Fibroblast of skin of back (primary cell): ENCODE measurements at regions not wholly inside any gene's neighbourhood (a gene's known extent, or its start where the extent isn't known, plus 50 kb on each side); places are given as distances from the start of the nearest gene placed in this dataset.
A peak's percentile ranks its signal among the peaks of the same experiment; 100 is the strongest.

Experiments used
- DNase-seq: peaks from one replicate; pipeline ENCODE4 v3.0.0-alpha.2; 2013

- no peak for DNase-seq
These were observed 286.4 kb downstream of the HACE1 start for GRCh38 chr6:104573350-104573749.

- no peak for DNase-seq
These were observed 286.8 kb downstream of the HACE1 start for GRCh38 chr6:104572901-104573300.

- DNase-seq: no peak
These were observed 293.3 kb downstream of the HACE1 start for GRCh38 chr6:104566411-104566810.

DNA sequence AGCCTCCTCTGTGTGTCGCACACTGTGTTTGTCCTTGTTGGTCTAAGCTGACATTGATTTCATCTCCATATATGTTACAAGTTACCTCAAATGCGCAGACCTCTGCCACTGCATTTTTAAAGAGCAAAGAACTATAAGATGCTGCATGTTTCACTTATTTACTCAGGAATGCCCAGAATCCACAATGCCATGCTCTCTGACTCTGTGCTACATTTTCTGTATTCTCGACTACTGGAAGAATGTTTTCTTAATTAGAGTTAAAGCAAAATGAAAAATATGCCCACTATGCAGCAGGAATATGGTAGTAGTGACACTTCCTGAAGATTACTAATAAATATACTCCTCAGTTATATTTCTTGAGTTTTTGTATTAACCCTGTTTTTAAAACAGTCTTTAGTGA is 296.4 kb downstream of the HACE1 start:
- peak; percentile 61 for DNase-seq

DNA sequence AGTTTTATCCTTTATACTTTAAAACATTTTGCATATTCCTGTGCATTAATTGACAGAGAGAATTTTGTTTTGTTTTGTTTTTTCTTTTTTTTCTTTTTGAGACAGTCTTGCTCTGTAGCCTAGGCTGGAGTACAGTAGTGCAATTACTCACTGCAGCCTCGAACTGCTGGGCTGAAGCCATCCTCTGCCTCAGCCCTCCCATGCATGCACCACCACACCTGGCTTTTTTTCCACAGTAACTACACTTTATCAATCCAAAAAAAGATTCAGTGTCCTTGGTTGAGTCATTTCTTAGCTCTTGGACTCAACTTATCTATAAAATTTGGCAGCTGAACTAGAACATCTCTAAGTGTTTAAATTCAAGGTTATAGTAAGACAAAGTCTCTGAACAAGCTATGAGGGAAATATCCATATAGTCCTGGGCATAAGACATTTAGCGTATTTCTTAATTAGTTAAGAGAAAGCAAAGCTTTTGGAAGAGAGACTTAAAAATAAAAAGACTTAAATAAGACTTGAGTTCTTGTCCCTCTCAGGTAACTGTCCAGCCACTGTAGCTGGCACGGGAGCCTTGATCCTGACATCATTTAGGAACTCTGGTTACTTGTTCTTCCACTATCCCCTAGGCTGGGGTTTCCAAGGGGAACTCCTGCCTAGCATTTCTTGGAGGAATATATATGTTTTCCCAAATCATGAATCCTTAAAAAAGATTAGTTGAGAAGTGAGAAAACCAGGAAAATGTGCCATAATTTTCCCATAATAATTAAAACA is 300.1 kb downstream of the HACE1 start:
- no peak for DNase-seq

- no peak for DNase-seq
These were observed 301.0 kb downstream of the HACE1 start for GRCh38 chr6:104558746-104559145.

DNA sequence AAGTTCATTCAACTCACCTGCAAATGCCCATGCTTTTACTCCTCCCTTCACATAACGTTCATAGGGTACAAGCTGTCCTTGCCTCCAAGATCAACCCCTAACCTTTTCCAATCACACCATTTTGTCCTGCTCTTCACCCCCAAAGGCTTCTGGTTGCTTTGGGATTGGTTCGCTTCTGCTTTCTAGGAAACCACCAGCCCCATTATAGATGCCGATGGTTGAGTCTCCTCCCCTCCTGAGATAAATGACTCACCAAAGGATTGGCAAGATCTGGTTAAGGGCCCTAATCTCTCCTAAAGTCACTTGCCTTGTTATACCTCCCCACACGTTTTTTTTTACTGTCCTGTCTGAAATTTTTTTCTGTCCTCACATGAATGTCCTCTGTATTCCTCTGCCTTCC is 311.4 kb downstream of the HACE1 start:
- DNase-seq: no peak

- no peak for DNase-seq
These were observed 318.3 kb downstream of the HACE1 start for GRCh38 chr6:104541411-104541810.

DNA sequence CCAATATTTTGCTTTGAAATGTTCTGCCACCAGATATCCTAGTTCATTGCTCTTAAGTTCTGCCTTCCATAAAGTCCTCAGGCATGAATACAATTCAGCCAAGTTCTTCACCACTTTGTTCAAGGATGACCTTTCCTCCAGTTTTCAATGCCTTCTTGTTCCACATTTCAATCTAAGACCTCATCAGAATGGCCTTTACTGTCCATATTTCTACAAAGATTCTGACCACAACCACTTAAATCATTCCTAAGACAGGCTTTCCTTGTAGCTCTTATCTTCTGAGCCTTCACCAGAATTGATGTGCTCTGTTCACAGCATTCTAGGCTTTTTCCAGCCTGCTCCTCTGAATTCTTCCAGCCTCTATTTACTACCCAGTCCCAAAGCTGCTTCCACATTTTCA is 319.0 kb downstream of the HACE1 start:
- peak; percentile 95 for DNase-seq

DNA sequence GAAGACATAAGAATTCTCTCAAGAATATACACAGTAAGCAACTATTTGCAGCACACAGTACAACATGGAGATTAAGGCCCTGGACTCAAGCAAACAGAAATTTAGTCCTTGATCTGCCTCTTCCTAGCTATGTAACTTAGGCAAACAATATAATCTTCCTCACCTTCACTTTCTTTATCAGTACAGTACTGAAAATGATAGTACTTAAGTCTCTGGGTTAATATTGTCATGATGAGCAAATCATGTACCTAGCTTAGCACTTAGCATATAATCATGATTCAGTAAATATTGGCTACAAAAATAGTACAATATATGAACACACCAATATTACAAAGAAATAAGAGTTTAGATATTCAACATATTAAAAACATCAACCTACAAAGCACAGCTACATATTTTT is 320.5 kb downstream of the HACE1 start:
- no peak for DNase-seq

GRCh38 chr6:104537872-104538271 is 321.8 kb downstream of the HACE1 start:
- DNase-seq: no peak

GRCh38 chr6:104537180-104537579 is 322.5 kb downstream of the HACE1 start:
- DNase-seq: peak; percentile 89

DNA sequence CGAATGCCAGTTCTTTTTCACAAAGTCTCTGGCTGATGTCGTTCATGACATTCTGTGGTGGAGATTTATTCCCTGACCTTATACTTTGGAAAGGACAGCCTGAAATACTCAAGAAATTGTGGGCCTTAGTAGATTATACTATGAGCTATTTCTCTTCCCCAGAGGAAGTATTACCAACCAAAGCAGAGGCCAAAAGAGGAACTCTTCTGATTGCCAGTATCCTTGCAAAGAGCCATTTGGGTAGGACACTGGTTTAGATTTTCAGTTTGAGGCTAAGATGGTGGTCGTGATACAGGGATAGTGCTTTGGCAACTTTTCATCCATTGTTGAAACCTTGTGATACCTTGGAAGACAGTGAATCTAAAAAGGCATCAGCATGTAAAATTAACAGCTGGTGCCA is 327.3 kb downstream of the HACE1 start:
- DNase-seq: no peak

DNA sequence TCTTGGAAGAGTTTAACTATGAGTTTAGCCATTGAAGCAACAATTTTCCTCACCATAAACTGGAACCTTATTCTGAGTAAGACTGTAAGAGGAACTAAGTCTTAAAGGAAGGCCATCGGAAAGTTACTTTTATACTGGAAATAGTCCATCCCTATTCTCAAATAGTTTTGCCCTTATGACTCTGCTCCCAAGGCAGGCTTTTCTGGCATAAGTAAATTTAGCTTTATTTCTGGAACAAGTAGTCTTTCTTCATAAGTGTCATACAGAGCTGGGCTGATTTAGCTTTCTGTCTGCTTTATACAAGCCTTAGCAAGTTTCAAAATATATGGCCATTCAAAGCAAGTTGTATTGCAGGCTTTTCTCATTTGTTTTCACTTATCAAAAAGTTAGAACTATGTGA is 328.1 kb downstream of the HACE1 start:
- no peak for DNase-seq

- DNase-seq: peak; percentile 59
These were observed 331.8 kb downstream of the HACE1 start for GRCh38 chr6:104527761-104528415.

GRCh38 chr6:104527311-104527710 is 332.4 kb downstream of the HACE1 start:
- no peak for DNase-seq

DNA sequence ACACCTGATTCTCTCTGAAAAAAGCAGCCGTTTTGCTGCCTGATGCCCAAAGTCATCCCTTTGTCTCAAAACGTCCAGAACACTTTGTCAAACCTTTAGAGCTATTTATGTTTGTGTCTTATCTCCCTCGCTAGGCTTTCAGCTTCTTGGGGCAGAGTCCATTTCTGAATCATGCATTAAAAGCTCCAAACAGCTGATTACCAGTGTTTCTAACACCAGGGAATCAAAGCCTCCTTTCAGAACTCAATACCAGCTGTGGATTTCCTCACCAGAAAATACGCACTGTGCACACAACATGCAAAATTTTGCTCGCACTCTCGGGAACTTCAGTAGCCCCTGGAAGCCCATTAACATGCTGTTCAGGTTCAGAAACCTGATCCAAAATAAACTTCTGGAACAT is 333.3 kb downstream of the HACE1 start:
- DNase-seq: no peak

DNA sequence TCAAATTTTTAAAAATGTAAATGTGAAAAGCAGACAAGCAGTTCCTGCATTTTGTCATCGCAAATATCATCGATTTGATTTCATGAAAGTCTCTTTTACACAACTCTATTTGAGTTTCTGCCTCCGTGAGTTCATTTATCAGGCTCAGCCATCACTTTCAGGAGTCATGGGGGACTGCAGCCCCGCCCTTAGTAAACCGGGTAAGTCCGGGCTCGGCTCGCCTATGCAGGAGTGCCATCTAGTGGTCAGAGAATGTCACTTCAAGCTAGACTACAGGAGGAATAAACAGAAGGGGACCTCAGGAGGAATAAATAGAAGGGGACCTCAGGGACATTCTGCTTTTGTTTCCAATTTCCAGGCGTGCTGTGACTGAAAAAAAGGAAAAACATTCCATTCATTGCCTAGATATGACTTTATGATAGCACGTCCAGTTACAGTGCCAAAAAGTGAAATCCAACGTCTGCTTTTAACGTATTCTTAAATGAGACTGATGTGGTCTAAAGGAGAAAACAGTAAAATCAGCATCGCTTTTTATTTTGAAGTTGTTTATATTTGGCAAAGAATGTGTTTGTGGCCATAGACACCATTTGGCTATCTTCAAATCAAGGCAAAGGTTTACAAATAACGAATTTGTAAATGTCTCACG is 333.9 kb downstream of the HACE1 start:
- DNase-seq: peak; percentile 81

- DNase-seq: no peak
These were observed 337.2 kb downstream of the HACE1 start for GRCh38 chr6:104522533-104522932.

GRCh38 chr6:104521176-104521575 is 338.5 kb downstream of the HACE1 start:
- DNase-seq: no peak

- DNase-seq: no peak
These were observed 340.2 kb downstream of the HACE1 start for GRCh38 chr6:104519566-104519965.

DNA sequence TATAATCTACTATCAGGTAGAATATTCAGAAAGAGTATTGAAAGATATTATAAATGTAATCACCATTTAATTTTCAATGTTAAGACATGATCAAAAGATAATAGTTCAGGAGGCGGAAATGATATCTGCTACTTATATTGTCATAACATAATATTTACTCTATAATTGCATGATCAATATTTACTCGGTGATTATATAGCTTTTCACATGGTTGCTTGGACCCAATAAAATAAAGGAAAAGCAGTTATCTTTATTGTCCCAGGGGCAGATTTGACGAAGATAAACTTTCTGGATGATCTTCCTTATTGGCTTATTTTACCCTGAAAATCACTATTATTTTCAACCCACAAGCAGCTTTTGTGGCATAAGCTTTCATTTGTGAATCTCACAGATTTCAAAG is 350.4 kb downstream of the HACE1 start:
- DNase-seq: no peak

- DNase-seq: no peak
These were observed 353.3 kb downstream of the HACE1 start for GRCh38 chr6:104506429-104506828.

DNA sequence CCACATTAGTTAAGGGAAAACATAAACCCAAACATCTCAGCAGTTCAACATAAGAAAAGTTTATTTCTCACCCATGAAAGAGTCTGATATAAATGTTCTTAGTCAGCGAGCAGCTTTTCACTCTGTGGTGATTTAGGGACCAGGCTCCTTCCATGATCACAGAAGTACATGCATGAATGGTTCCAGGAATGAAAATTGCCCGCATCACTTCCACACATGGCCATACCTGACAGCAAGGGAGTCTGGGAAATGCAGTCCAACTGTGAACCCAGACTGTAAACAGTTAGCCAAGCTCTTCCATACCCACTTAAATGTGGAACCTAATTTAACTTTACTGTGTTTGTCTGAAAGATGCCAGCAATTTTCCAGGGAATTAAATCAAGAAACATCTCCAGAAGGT is 353.9 kb downstream of the HACE1 start:
- no peak for DNase-seq
